ENCODE measurements at regions not wholly inside any gene's neighbourhood (a gene's known extent, or its start where the extent isn't known, plus 50 kb on each side); places are given as distances from the start of the nearest gene placed in this dataset.
"Not testable (repeated sequence)": the region's sequence is repeated elsewhere in the genome, so short reads cannot be mapped to it uniquely, and the experiment has no call there.

GRCh38 chr10:105769248-105770184 is 1128.4 kb downstream of the SORCS3 start:
- DNase-seq, result no peak

GRCh38 chr10:105763611-105764010 is 1122.5 kb downstream of the SORCS3 start:
- DNase-seq, result no peak

DNA sequence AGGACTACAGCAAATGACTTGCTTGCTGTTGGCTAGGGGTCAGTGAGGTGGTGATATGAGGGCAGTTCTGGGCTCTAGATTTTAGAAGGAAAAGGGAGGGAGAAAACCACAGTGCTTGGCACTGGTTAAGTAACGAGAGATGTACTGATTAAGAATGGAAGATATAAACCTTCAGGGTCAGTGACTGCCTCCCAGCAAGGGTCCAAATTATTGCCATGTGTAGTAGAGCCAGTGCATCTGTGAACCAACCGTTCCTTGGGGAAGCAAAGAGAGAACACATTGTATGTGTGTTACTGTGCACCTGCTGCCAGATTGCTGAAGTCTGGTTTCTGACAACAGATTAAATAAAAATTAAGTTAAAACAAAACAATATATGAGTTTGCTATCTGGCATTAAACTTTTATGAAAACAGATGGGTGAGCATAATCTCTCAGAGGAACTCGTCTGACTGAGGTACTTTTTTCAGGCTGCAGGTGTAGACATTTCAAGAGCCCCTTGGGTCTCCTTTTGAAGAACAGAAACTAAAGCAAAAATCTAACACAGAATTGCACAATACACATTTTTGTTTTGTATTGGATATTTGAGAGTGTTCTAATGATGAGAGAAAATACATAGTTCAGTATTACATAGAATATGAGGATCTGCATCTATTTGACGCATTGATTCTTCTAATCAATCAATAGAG is 1120.6 kb downstream of the SORCS3 start:
- DNase-seq, result no peak

- no peak for DNase-seq
Observed at GRCh38 chr10:105759669-105760068, 1118.6 kb downstream of the SORCS3 start.

GRCh38 chr10:105758209-105758998 is 1117.3 kb downstream of the SORCS3 start:
- DNase-seq, result no peak

DNA sequence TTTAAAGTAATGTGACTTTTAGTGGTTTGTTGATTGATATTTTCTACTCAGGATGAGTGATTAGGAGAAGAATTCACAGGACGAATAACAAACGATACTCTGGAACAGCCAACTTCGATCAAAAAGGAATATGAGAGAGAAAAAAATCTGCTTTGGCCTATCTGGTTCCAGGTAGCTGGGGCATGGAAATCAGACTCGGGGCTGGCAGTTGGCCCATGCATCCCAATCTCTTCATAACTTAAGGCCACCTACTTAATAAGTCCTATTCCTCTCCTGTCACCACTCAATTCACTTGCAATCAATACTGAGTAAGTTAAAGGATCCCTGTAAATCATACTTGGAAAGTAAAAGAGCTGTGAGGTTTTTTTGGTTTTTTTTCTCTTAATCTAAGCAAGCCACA is 1116.2 kb downstream of the SORCS3 start:
- DNase-seq, result no peak

GRCh38 chr10:105756386-105756785 is 1115.3 kb downstream of the SORCS3 start:
- DNase-seq, result no peak

DNA sequence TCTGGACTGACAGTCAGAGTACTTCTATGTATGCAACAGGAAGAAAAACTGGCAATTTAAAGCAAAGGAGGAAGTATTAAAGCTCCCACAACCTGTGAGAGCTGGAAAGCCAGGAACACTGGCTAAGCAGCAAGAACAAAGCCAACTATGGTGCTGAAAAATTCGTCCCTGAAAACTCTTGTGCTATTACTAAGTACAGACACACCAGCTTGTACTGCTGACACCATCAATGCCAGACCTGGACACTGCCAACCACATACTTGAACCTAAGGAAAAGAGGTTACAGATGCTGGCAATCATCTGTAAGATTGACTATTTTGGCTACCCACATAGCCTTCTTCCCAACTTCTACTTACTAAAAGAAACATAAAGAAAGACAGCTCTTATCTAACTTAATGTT is 1110.6 kb downstream of the SORCS3 start:
- DNase-seq, result no peak

- no peak for DNase-seq
Observed at GRCh38 chr10:105745596-105746148, 1104.6 kb downstream of the SORCS3 start.

DNA sequence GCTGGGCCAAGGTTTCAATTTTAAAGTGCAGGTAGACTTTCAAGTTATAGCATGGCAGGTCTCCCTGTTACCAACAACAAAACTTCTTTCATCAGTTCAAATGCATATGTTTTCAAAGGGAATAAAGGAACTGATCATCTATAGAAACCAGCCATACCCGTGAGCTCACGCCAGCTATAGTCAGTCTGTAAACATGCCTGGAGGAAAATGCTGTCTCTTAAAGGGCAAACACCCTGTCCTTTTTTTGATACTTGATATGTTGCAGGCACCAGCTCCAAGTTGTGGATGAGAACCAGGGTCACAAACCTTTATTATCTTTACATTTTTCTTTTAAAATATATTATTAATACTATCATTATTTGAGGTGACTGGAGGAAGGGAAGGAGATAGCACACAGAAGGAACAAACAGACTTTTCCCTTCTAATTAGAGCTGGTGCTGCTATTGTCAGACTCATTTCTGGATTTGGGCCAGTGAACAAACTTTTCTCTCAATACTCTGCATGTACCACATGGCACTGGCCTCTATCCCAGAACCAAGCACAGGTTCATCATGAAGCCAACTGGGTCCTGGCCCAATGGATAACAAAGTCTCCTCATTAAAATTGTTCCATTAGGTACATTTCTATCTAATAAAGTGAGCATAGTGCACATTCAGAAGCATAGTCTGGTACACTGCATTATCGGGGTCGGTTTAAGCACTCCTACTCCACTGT is 1102.4 kb downstream of the SORCS3 start:
- no peak for DNase-seq

DNA sequence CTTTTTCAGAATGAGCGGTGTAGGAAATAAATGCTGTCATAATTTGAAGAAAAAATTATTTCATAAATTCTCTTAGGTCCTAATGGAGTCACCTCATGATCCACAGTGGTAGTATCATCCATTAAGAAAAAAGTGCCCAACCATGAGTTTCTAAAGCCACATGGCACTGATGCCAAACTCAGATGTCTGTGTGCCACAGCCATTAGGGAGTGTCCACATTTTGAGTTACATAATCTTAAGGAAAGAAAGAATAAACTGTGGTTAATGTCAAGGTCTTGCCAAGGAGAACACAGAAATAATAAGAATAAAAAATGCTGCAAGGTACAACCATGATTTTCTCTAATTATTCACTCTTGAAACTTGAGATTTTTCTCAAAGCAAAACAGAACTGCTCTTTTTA is 1101.8 kb downstream of the SORCS3 start:
- no peak for DNase-seq

GRCh38 chr10:105742184-105742583 is 1101.1 kb downstream of the SORCS3 start:
- DNase-seq, result no peak

- no peak for DNase-seq
Observed at GRCh38 chr10:105734479-105734878, 1093.4 kb downstream of the SORCS3 start.

DNA sequence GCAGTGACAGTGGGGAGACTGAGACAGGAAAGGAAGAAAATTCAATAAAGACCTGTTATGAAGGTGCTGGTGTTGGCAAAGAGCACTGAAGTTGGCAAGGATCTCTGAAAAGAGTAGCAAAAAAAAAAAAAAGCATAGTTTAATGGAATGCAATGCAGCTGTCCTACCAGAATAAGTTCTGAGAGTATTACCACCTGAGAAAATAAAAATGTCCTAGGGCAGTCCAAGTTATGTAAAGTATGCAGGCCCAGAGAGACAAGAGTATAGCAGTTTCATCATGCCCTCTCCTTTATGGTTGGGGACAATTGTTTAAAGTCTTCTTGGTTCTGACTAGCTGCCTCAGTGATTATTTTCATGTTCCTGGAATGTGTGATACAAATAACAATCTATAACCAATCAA is 1092.8 kb downstream of the SORCS3 start:
- no peak for DNase-seq

GRCh38 chr10:105729428-105729827 is 1088.3 kb downstream of the SORCS3 start:
- DNase-seq, result no peak

DNA sequence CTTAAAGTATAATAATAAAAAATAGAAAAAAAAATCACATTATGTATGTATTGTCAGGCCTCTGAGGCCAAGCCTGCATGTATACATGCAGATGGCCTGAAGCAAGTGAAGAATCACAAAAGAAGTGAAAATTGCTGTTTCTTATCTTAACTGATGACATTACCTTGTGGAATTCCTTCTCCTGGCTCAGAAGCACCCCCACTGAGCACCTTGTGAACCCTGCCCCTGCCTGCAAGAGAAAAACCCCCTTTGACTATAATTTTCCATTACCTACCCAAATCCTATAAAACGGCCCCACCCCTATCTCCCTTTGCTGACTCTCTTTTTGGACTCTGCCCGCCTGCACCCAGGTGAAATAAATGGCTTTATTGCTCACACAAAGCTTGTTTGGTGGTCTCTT is 1086.5 kb downstream of the SORCS3 start:
- not testable (repeated sequence) for DNase-seq

DNA sequence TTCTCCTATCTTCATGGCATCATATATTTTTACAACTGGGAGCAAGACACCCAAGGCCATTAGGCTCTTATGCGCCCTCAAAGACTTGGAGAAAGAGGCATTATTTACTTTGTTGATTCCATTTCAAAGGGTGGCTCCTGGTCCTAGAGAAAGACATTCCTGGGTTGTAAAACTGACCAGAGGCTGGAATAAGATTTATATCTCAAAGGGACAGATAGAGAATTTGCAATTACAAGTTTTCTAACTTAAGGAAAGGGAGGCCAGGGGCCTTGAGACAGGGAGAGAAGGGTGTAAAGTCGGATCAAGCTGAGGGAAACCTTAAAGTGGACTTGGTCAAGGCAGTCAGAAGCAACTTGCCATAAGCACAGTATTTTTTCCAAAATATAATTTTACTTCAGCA is 1086.0 kb downstream of the SORCS3 start:
- no peak for DNase-seq

DNA sequence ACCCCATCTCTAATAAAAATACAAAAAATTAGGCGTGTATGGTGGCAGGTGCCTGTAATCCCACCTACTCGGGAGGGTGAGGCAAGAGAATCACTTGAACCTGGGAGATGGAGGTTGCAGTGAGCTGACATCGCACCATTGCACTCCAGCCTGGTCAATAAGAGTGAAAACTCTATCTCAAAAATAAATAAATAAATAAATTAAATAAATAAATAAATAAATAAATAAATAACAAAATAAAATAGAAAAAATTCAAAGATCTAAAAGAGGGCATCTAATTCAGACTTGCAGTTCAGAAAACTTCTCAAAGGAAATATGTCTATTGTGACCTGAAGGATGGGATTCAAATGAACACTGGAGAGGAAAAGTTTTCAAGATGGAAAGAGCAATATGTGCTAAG is 1085.1 kb downstream of the SORCS3 start:
- DNase-seq, result no peak

GRCh38 chr10:105725007-105725406 is 1083.9 kb downstream of the SORCS3 start:
- no peak for DNase-seq

- no peak for DNase-seq
Observed at GRCh38 chr10:105718207-105718995, 1077.3 kb downstream of the SORCS3 start.

DNA sequence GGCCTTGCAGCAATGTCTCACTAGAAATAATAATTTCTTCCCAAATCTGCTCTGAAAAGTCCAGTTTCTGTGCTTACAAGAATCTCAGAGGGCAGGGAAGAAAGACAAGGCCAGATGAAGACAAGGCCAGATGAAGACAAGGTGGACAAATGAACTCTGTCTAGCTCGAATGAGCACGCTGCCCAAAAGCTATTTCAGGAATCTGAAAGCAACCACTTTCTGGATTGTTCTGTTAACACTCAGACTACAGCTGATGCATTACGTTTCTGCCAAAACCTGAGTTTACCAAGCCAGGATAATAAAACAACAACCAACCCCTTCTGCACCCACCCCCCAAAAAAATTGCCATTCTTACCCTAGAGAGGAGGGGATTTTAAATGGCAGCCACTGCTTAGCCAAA is 1073.6 kb downstream of the SORCS3 start:
- no peak for DNase-seq

DNA sequence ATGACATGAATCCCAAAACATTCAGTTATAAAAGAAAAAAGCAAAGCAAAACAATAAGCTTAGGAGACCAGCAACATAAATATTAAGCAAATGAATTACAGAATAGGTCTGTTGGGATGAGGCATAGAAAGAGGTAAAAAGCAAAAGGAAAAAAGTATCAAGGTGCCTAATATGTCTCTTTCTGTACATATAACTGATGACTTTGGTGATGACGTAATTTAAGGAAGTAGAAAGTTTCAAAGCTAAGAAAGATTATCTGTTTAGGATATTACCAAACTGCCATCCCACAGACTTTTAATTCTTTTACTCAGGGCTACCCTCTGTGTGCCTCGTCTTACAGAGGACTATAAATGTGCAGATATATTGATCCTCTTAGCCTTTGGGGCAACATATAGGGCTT is 1066.5 kb downstream of the SORCS3 start:
- DNase-seq, result no peak
